GM21423 (cell line): ENCODE measurements at regions not wholly inside any gene's neighbourhood (a gene's known extent, or its start where the extent isn't known, plus 50 kb on each side); places are given as distances from the start of the nearest gene placed in this dataset.
A peak's percentile ranks its signal among the peaks of the same experiment; 100 is the strongest.
"Not testable (repeated sequence)": the region's sequence is repeated elsewhere in the genome, so short reads cannot be mapped to it uniquely, and the experiment has no call there.

ENCODE experiments used
- ATAC-seq: cut with Tn5 transposase; IDR thresholded peaks from one replicate; pipeline ENCODE4 v1.9.1; 2021; ENCODE audit warnings: mild to moderate bottlenecking, moderate library complexity; ENCODE audit not compliant: unreplicated experiment

- no peak for ATAC-seq
Observed at GRCh38 chr12:58301730-58302122, 360.4 kb downstream of the ATP23 start.

GRCh38 chr12:58302487-58303011, 361.2 kb downstream of the ATP23 start:
- ATAC-seq = no peak

GRCh38 chr12:58306266-58307000, 365.1 kb downstream of the ATP23 start:
- no peak for ATAC-seq

GRCh38 chr12:58309806-58310205, 368.4 kb downstream of the ATP23 start:
- ATAC-seq = no peak

- no peak for ATAC-seq
Observed at GRCh38 chr12:58310368-58310767, 369.0 kb downstream of the ATP23 start.

GRCh38 chr12:58310809-58311622, 369.6 kb downstream of the ATP23 start:
- no peak for ATAC-seq

- no peak for ATAC-seq
Observed at GRCh38 chr12:58313091-58313855, 371.9 kb downstream of the ATP23 start.

- no peak for ATAC-seq
Observed at GRCh38 chr12:58314610-58315009, 373.2 kb downstream of the ATP23 start.

GRCh38 chr12:58316926-58317325, 375.6 kb downstream of the ATP23 start:
- no peak for ATAC-seq

GRCh38 chr12:58321414-58321813, 380.0 kb downstream of the ATP23 start:
- peak; percentile 71 for ATAC-seq

- no peak for ATAC-seq
Observed at GRCh38 chr12:58323676-58324075, 382.3 kb downstream of the ATP23 start.

- no peak for ATAC-seq
Observed at GRCh38 chr12:58325561-58325960, 384.2 kb downstream of the ATP23 start.

- ATAC-seq = no peak
Observed at GRCh38 chr12:58326534-58326933, 385.2 kb downstream of the ATP23 start.

- not testable (repeated sequence) for ATAC-seq
Observed at GRCh38 chr12:58336581-58337242, 395.3 kb downstream of the ATP23 start.

GRCh38 chr12:58337539-58337938, 396.2 kb downstream of the ATP23 start:
- not testable (repeated sequence) for ATAC-seq

- no peak for ATAC-seq
Observed at GRCh38 chr12:58341791-58342190, 400.4 kb downstream of the ATP23 start.

- ATAC-seq = no peak
Observed at GRCh38 chr12:58342736-58343135, 401.4 kb downstream of the ATP23 start.

GRCh38 chr12:58346032-58346632, 404.8 kb downstream of the ATP23 start:
- ATAC-seq = peak; percentile 57

- no peak for ATAC-seq
Observed at GRCh38 chr12:58347188-58347587, 405.8 kb downstream of the ATP23 start.

- no peak for ATAC-seq
Observed at GRCh38 chr12:58347691-58348090, 406.3 kb downstream of the ATP23 start.
